Smooth muscle cell (in vitro differentiated cells): ENCODE measurements at regions not wholly inside any gene's neighbourhood (a gene's known extent, or its start where the extent isn't known, plus 50 kb on each side); places are given as distances from the start of the nearest gene placed in this dataset.

Experiments
- DNase-seq: peaks from one replicate; lab custom pipeline; 2025; ENCODE audit not compliant: unreplicated experiment; lab: John Stamatoyannopoulos, UW
- H2AFZ ChIP-seq: fragments of 200-600 bp; sonication (generic); 2 replicates; pipeline ENCODE4 v1.6.0; 2016; ENCODE audit warnings: antibody characterized with exemption, low read depth, mild to moderate bottlenecking
- H3F3A ChIP-seq: fragments of 200-600 bp; sonication (generic); 2 replicates; pipeline ENCODE4 v1.6.0; 2017; ENCODE audit warnings: antibody characterized with exemption, low read depth
- H3K27ac ChIP-seq: fragments of 200-600 bp; sonication (generic); 2 replicates; pipeline ENCODE4 v1.5.1; 2016; ENCODE audit warnings: low read depth, mild to moderate bottlenecking
- H3K27me3 ChIP-seq: fragments of 200-600 bp; sonication (generic); 2 replicates; pipeline ENCODE4 v1.6.1; 2016; ENCODE audit warnings: low read depth, mild to moderate bottlenecking
- H3K36me3 ChIP-seq: fragments of 200-600 bp; sonication (generic); 2 replicates; pipeline ENCODE4 v1.5.1; 2016; ENCODE audit warnings: low read depth
- H3K4me1 ChIP-seq: fragments of 200-600 bp; sonication (generic); 2 replicates; pipeline ENCODE4 v1.5.1; 2016; ENCODE audit warnings: low read depth
- H3K4me2 ChIP-seq: fragments of 200-600 bp; sonication (generic); 2 replicates; pipeline ENCODE4 v1.6.0; 2016; ENCODE audit warnings: mild to moderate bottlenecking
- H3K4me3 ChIP-seq: fragments of 200-600 bp; sonication (generic); 2 replicates; pipeline ENCODE4 v1.5.1; 2016; ENCODE audit warnings: mild to moderate bottlenecking
- H3K79me2 ChIP-seq: fragments of 200-600 bp; sonication (generic); 2 replicates; pipeline ENCODE4 v1.6.0; 2016; ENCODE audit warnings: low read depth, mild to moderate bottlenecking
- H3K9ac ChIP-seq: fragments of 200-600 bp; sonication (generic); 2 replicates; pipeline ENCODE4 v1.6.0; 2016; ENCODE audit warnings: low read depth
- H3K9me3 ChIP-seq: fragments of 200-600 bp; sonication (generic); replicated peaks from 2 replicates; pipeline ENCODE4 v1.5.1; 2016; ENCODE audit warnings: low read depth
- H4K20me1 ChIP-seq: fragments of 200-600 bp; sonication (generic); 2 replicates; pipeline ENCODE4 v1.6.0; 2016; ENCODE audit warnings: low read depth
- whole genome bisulfite sequencing: methylation state at CpG from one replicate; pipeline ENCODE4 v1.1.7; 2016; ENCODE audit warnings: low lambda C conversion rate; 5-methylcytosine and 5-hydroxymethylcytosine counted together
- TF ChIP-seq, protein P1 (sequence below): fragments of 200-600 bp; sonication (generic); IDR thresholded peaks from 2 replicates; pipeline ENCODE4 v1.5.1; 2017; ENCODE audit warnings: borderline replicate concordance, mild to moderate bottlenecking, antibody characterized with exemption; ENCODE audit not compliant: insufficient read depth, poor library complexity, severe bottlenecking

DNA sequence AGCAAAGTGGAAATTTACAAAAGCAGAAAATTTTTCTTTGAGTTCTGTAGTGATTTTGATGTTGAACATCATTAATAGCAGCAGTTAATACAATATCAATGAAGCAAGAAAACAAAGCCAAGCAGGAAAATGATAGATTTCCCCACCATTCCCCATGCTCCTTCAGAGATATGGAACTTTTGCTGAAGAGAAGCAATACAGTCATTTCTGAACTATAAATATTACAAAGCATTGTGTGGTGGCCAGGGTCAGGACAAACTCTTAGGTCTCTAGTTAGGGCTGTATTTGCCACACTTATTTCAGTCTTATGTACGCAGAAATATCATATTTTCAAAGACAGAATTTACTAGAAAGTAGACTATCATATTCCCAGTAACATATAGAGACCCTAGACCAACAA, 88.8 kb upstream of the P3H2 start:
- no peak for DNase-seq
- H3K27ac ChIP-seq = no peak overlapping the region

DNA sequence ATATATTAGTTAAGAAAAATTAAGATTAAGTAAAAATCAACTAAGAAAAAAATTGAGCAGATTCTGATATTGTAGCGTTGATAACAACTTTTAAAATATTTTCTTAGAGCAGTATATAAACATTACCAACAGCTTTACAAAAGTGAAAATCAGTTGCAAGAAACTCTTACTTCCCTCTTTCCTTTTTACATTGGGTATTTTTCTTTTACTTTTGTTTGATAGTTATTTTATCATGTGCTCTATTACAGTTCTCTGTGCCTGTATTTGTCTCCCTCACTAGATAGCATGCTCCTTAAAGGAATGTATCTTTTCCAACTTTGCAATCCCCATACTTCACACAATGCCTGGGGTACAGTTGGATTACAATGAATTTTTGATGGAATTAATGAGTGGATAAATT, 87.5 kb upstream of the P3H2 start:
- H3K79me2 ChIP-seq = no peaks in the 10 kb centered on the region
- H3K9ac ChIP-seq = no peak overlapping the region
- no peaks in the 10 kb centered on the region for H3K36me3 ChIP-seq
- no peak overlapping the region for H3K4me2 ChIP-seq
- TF ChIP-seq, protein P1, sequence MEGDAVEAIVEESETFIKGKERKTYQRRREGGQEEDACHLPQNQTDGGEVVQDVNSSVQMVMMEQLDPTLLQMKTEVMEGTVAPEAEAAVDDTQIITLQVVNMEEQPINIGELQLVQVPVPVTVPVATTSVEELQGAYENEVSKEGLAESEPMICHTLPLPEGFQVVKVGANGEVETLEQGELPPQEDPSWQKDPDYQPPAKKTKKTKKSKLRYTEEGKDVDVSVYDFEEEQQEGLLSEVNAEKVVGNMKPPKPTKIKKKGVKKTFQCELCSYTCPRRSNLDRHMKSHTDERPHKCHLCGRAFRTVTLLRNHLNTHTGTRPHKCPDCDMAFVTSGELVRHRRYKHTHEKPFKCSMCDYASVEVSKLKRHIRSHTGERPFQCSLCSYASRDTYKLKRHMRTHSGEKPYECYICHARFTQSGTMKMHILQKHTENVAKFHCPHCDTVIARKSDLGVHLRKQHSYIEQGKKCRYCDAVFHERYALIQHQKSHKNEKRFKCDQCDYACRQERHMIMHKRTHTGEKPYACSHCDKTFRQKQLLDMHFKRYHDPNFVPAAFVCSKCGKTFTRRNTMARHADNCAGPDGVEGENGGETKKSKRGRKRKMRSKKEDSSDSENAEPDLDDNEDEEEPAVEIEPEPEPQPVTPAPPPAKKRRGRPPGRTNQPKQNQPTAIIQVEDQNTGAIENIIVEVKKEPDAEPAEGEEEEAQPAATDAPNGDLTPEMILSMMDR = no peak
- H3K4me1 ChIP-seq = no peaks in the 10 kb centered on the region
- no peak overlapping the region for H3K27ac ChIP-seq
- no peak for DNase-seq
- H3K4me3 ChIP-seq = no peak overlapping the region
- H3K27me3 ChIP-seq = no peaks in the 10 kb centered on the region
- no peaks in the 10 kb centered on the region for H3K9me3 ChIP-seq
- no peak overlapping the region for H2AFZ ChIP-seq
- H4K20me1 ChIP-seq = no peaks in the 10 kb centered on the region
- no peaks in the 10 kb centered on the region for H3F3A ChIP-seq
- 96% methylated on average over 1 of the region's 1 CpG for WGBS

More for the DNA sequence above, 88.8 kb upstream of the P3H2 start:
- Histone ChIP-seq H3K4me1 (no peaks in the 10 kb centered on the region), H3F3A (no peaks in the 10 kb centered on the region), H3K4me3 (no peak overlapping the region), H4K20me1 (no peaks in the 10 kb centered on the region), H3K36me3 (no peaks in the 10 kb centered on the region), H2AFZ (no peak overlapping the region), H3K9me3 (no peaks in the 10 kb centered on the region), H3K79me2 (no peaks in the 10 kb centered on the region), H3K27me3 (no peaks in the 10 kb centered on the region), H3K9ac (no peak overlapping the region), H3K4me2 (no peak overlapping the region)
- TF ChIP-seq, protein P1 = no peak
- WGBS = 88% methylated on average over 1 of the region's 1 CpG

DNA sequence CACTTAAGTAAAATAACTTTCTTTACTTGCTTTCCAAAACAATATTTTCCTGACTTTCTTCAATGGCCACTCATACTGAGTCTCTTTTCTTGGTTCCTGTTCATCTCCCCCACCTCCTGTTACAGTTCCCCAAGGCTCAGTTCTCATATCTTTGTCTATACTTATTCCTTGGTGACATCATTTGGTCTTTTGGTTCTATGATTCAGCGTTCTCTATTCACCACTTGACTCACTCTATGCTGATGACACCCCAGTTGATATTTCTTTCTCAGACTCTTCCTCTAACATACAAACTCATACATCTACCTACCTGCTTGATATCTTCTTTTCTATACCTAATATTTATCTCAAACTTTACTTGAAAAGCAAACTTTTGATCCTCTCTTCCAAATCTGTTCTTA, 85.0 kb upstream of the P3H2 start:
- WGBS = 38% methylated on average over 1 of the region's 1 CpG
- no peaks in the 10 kb centered on the region for H3K79me2 ChIP-seq
- no peaks in the 10 kb centered on the region for H3K9me3 ChIP-seq
- H3K4me3 ChIP-seq = no peak overlapping the region
- no peak for DNase-seq
- no peak overlapping the region for H2AFZ ChIP-seq
- H3K27me3 ChIP-seq = no peaks in the 10 kb centered on the region
- no peak overlapping the region for H3K9ac ChIP-seq
- peaks cover 3% of the 10 kb centered on the region for H3K4me1 ChIP-seq
- TF ChIP-seq, protein P1 = no peak
- no peak overlapping the region for H3K4me2 ChIP-seq
- peak overlapping the region; percentile 56 for H3K27ac ChIP-seq
- H4K20me1 ChIP-seq = no peaks in the 10 kb centered on the region
- no peaks in the 10 kb centered on the region for H3F3A ChIP-seq
- H3K36me3 ChIP-seq = no peaks in the 10 kb centered on the region

DNA sequence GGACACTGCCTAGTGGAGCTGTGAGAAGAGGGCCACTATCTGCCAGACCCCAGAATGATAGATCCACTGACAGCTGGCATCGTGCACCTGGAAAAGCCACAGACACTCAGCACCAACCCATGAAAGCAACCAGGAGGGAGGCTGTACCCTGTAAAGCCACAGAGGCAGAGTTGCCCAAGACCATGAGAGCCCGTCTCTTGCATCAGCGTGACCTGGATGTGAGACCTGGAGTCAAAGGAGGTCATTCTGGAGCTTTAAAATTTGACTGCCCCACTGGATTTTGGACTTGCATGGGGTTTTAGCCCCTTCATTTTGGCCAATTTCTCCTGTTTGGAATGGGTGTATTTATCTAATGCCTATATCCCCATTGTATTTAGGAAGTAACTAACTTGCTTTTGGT, 83.5 kb upstream of the P3H2 start:
- H3K4me3 ChIP-seq = no peak overlapping the region
- TF ChIP-seq, protein P1 = no peak

More for the DNA sequence above, 83.5 kb upstream of the P3H2 start:
- H3K9me3 ChIP-seq = no peaks in the 10 kb centered on the region
- H3K4me1 ChIP-seq = peaks cover 3% of the 10 kb centered on the region
- no peaks in the 10 kb centered on the region for H4K20me1 ChIP-seq
- H3K27me3 ChIP-seq = no peaks in the 10 kb centered on the region
- no peak overlapping the region for H3K4me2 ChIP-seq
- H3K27ac ChIP-seq = no peak overlapping the region
- H3K36me3 ChIP-seq = no peaks in the 10 kb centered on the region
- no peaks in the 10 kb centered on the region for H3F3A ChIP-seq
- no peak overlapping the region for H3K9ac ChIP-seq
- H2AFZ ChIP-seq = no peak overlapping the region
- DNase-seq = no peak
- 93% methylated on average over 3 of the region's 3 CpGs for WGBS
- no peaks in the 10 kb centered on the region for H3K79me2 ChIP-seq
